OCI-LY1 (cell line): ENCODE measurements at regions not wholly inside any gene's neighbourhood (a gene's known extent, or its start where the extent isn't known, plus 50 kb on each side); places are given as distances from the start of the nearest gene placed in this dataset.

Experiments
- EZH2 ChIP-seq: fragments of 200-600 bp; sonication (generic), shearing (Covaris generic); IDR thresholded peaks from 2 replicates; pipeline ENCODE4 v1.8.0; 2017; ENCODE audit warnings: borderline replicate concordance, mixed run types, mild to moderate bottlenecking, antibody characterized with exemption, low read length, moderate library complexity, mixed read lengths
- TF ChIP-seq, protein P1 (sequence below): fragments of 200-600 bp; sonication (generic), shearing (Covaris generic); IDR thresholded peaks from 2 replicates; pipeline ENCODE4 v1.5.1; 2017; ENCODE audit warnings: mild to moderate bottlenecking, antibody characterized with exemption, low read length, moderate library complexity, mixed read lengths

DNA sequence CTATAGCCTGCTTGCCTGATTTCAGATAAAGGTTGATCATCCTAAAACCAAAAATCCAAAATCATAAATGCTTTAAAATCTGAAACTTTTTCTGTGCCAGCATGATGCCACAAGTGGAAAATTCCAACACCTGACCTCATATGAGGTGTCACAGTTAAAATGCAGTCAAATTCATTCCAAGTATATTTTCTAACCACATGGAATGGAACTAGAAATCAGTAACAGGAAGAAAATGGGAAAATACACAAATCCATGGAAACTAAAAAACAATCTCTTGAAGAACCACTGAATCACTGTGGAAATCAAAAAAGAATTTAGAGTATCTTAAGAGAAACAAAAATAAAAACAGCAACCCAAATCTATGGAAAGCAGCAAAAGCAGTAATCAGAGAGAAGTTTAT lies 297.5 kb upstream of the COX7C start:
- TF ChIP-seq, protein P1, sequence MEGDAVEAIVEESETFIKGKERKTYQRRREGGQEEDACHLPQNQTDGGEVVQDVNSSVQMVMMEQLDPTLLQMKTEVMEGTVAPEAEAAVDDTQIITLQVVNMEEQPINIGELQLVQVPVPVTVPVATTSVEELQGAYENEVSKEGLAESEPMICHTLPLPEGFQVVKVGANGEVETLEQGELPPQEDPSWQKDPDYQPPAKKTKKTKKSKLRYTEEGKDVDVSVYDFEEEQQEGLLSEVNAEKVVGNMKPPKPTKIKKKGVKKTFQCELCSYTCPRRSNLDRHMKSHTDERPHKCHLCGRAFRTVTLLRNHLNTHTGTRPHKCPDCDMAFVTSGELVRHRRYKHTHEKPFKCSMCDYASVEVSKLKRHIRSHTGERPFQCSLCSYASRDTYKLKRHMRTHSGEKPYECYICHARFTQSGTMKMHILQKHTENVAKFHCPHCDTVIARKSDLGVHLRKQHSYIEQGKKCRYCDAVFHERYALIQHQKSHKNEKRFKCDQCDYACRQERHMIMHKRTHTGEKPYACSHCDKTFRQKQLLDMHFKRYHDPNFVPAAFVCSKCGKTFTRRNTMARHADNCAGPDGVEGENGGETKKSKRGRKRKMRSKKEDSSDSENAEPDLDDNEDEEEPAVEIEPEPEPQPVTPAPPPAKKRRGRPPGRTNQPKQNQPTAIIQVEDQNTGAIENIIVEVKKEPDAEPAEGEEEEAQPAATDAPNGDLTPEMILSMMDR = no peak
- no peak for TF ChIP-seq EZH2
